ENCODE measurements at regions not wholly inside any gene's neighbourhood (a gene's known extent, or its start where the extent isn't known, plus 50 kb on each side); places are given as distances from the start of the nearest gene placed in this dataset.

DNA sequence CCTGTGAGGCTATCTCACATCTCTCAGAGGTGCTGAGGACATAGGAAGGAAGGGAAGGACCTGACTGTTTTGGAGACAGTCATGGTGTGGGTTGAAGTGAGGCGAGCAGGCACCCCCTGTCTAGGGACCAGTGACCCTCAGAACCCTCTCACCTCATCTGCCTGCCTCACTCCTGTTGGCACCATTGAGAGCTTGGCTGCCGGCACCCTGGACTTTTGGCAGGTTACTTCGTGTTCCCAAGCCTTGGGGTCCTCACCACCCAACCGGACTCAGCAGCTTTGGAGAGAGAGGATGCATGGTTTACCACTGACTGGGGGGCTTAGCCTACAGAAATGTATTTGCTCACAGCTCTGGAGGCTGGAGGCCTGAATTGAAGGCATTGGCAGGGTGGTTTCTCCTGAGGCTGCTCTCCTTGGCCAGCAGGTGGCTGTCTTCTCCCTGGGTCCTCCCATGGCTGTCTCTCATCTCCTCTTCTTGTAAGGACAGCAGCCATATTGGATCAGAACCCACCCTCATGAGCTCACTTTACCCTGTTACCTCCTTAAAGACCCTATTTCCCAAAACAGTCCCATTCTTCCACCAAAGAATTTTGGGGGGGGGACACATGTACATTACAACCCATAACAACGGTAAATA lies 142.0 kb downstream of the TSN start:
- DNase-seq (ENCODE audit: low read depth, low spot score) = no peak

DNA sequence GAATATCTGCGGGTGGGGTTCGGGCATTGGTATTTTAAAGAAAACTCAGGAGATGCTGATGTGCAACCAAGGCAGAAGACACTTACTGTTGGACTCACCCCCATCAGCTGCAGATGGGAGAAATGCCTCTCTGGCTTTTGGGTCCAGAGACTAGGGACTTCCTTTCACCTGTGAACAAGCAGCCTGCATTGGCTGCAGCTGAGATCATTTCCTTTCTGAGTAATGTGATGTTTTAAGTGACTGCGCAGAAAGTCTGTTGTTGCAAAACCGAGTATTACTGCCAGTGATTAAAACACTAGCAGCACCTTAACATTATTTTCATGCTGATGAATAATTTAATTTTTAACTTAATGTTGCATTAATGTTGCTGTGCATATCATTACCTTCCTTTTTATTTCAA lies 143.0 kb downstream of the TSN start:
- DNase-seq (ENCODE audit: low read depth, low spot score) = no peak

DNA sequence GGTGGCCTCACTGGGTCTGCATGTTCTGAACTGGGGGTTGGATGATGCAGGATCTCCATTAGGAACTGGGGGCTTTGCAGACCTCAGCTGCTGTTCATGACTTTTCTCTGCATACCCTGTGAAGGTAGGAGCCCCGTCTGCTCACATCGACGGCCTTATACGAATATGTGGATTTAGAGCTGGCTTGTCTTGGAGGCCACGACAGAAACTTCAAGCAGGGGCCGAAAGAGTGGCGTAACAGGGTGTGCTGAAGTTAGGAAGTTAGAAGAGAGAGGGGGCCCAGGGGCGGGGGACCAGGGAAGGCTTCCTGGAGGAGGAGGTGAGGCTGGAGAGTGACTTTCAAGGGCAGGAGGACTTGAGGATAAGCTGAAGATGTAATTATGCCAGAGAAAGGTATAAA lies 144.9 kb downstream of the TSN start:
- no peak for DNase-seq (ENCODE audit: low read depth, low spot score)

DNA sequence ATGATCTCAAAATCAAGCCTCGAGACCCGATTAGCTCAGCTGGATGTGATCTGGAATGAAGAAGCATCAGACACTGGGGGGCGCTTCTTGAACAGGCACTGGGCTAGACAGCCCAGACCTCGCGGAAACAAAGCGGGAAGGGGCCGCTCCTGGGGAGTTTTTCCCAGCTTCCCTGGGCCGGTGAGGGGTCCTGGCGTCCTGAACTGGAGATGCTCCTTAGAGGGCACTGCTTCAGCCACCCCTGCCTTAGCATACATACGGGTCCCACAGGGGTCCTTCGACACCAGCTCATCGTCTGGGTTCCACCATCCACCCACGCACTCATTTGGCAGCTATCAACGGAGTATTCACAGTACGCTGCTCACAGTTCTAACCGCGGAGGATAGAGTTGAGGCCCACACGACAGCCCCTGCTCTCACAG lies 146.7 kb downstream of the TSN start:
- DNase-seq (ENCODE audit: low read depth, low spot score) = no peak

DNA sequence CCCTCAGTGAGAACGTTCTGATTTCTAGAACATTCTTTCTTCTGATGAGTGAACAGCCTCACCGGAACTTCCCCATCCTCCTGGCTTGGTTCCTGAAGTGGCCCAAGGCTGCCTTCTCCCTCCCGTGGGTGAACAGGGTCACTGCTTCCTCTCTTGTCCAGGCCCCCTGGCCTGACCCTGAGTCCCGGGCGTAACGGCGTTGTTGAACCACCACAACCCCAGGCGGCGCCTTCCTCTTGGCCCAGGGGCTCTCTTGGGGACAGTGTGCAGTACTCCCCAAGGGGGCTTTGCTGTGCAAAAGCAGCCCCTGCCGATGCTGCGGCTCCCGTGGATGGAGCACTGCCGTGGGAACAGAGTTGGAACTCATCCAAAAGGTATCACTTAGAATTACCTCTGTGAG lies 147.2 kb downstream of the TSN start:
- DNase-seq (ENCODE audit: low read depth, low spot score) = no peak

DNA sequence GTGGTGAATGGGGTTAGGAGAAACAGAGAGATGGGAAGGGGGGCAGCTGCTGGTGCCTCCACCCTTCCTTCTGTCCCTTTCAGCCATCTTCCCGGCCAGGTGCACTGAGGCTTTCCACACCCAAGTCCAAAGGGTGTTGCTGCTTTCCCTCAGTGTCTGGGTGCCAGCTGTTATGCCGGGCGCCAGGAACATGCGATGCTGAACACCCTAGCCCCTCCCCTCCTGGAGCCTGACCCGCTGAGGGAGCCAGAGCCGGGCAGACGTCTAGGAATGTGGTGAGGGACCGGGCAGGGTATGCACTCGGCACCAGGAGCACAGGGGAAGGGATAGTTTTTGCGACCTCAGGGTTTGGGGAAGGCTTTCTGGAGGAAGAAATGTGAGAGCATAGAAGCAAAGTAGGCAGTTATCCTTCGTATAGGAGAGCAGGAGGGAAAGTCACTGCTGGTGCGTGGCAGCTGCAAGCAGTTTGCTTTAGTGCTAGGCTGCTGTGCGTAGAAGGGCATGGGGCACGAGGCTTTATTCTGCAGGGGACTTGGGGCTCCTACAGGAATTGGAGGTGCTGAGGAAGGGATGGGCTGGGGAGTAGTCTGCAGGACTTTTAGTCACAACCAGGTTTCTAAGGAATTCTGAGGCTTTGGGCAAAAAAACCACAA lies 147.7 kb downstream of the TSN start:
- DNase-seq (ENCODE audit: low read depth, low spot score) = no peak

DNA sequence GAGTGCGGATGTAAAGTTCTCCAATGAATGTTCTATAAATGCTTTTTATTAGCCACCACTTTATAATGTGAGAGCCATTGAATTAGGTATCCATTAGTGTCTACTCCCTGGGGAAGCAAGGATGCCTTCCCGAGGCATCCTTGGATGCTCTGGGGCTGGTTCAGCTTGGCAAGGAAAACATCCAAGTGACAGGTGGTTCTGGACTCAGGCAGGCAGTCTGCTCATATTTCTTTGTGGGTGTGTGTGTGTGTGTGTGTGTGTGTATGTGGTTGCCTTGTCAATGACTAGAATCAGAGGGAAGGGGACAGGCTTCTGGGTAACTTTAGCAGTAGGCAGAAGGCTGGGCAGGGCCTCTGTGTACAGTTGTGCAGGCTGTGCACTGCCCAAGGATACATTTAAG lies 149.2 kb downstream of the TSN start:
- DNase-seq (ENCODE audit: low read depth, low spot score) = no peak

DNA sequence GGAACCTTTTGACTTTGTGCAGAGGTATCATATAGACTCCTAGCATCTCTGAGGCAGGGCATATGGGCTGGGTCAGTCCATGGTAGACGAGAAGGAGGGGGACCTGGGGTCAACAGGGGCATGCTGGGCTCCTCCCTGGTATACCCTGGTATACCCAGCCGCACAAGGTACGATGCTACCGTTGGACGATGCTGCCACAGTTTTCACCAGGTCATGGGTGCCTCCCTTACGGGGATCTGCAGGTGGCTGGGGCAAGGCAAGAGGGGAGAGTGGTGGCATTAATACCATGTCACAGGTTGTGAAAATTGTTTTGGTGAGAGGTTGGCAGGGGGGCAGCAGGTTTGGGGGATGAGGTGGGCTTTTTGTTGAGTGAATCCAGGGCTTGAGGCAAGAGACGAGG lies 149.8 kb downstream of the TSN start:
- DNase-seq (ENCODE audit: low read depth, low spot score) = no peak

DNA sequence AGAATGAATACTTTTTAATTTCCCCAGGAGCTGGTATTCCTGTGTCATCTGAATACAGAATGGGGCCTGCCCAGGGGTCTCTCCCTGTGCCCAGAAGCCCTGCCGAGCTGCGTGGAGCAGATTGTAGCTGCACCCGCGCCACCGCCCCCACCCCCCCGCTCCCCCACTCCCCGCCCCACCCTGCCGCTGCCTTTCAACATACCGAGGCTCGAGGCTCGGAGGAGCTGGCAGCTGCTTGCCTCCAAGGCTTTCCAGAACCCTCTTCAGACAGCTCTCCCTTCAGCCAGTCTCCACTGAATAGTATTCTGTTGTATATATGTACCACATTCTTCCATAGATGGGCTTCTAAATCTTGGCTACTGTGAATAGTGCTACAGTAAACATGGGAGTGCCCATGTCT lies 150.7 kb downstream of the TSN start:
- no peak for DNase-seq (ENCODE audit: low read depth, low spot score)

DNA sequence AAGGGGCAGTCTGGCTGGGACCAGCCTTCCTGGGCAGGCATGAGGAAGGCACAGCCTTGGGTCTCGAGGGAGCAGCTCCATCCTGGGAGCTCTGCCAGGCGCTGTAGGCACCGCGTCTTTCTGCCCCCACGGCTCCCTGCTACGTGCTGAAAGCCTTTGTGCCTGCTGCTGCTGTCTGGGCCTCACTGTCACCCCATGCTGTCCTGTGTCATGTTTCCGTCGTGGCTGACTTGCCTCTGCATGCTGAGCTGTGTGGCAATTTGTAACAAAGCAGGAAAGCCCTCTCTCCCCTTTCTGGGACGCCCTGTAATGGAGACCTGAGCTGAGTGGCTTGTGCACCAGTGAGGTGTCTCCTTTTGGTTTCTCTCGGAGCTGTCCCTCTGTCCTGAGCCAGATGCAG lies 152.5 kb downstream of the TSN start:
- DNase-seq (ENCODE audit: low read depth, low spot score) = no peak

DNA sequence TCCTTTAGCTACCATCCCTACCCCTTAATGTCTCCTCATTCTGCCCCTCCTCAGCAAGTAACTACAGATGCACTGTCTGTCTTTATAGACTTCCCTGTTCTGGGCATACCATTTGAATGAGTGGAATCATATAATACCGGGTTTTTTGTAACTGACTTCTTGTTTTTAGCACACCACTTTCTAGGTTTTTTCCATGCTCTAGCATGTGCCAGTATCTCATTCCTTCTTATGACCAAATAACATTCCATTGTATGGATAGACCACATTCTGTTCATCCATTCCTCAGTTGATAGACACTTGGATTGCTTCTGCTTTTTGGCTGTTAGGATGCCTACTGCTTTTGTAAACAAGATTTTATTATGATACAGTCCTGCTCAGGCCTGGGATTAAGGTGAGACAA lies 154.7 kb downstream of the TSN start:
- no peak for DNase-seq (ENCODE audit: low read depth, low spot score)

DNA sequence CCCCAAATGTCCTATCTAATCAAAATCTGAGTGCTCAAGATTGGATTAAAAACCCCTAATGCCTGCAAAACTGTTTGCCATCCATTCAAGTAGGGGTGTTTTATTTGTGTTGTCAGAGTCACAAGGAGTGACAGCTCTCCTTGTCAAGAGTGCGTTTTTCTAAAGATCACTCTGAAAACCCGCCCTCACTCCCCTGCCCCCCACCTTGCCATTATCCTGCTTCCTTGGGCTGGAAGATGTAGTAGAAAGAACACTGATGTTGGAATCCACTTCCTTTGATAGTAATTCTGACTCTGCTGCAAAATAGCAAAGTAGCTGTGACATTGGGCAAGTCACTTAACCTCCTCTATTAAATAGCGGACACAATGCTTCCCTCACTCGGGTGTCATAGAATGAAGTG lies 155.6 kb downstream of the TSN start:
- DNase-seq (ENCODE audit: low read depth, low spot score) = no peak

DNA sequence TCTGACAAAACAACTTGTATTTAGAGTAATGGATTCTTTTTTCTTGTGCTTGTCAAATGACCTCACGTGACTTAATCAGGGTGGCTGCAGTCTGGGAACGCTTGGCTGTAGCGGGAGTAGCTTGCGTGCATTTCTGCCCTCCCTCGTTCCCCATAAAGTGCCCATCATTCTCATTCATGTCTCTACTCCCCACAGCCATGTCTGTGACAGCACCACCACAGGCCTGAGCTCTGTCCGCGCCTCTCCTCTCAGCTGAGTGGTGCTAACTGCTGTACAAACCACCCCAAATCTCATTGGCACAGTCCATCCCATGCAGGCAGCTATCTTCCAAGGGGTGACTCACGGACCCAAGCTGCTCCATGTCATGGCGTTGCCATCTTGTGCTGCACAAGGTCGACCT lies 161.7 kb downstream of the TSN start:
- no peak for DNase-seq (ENCODE audit: low read depth, low spot score)

DNA sequence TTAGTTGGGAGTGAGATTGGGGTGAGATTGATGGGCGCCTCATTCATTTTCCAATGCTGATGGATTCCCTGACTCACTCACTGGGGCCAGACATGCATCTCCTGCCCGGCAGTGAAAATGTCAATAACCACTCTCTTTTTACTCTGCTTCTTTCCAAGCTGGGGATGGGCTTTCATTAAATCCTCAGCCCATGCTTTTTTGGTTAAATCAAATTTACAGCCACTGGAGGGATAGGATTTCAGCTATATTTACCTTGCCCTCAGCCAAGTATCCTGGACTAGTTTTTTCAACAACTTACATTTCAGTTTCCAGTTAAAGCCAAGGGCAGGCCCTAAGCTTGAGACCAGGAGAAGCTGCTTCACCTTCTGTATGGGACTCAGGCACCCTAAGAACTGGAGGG lies 162.8 kb downstream of the TSN start:
- DNase-seq (ENCODE audit: low read depth, low spot score) = no peak

DNA sequence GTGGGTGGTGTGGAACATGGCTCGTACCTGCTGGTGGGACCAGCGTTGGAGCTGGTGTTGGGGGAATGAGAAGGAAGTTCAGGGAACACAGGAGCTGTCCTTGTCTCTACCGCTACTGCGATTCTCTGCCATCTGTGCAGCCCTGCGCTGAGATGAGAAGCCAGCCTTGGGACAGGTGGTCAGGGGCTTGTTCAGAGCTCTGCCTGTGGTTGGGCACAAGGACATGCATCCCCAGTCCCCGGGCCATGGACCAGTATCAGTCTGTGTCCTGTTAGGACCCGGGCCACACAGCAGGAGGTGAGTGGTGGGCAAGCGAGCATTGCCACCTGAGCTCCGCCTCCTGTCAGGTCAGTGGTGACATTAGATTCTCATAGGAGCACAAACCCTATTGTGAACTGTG lies 164.4 kb downstream of the TSN start:
- no peak for DNase-seq (ENCODE audit: low read depth, low spot score)

DNA sequence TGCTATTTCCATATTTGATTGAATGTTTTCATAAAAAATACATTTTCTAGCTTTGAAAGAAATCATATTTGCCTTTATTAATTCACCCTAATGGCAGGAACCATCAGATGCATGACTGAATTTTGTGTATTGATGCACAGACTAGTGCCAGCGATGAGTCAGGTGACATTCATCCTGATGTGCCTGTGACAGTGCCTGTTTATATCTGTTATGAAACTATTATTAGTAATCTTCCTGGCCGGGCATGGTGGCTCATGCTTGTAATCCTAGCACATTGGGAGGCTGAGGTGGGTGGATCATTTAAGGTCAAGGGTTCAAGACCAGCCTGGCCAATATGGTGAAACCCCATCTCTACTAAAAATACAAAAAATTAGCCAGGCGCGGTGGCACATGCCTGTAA lies 170.0 kb downstream of the TSN start:
- no peak for DNase-seq (ENCODE audit: low read depth, low spot score)

DNA sequence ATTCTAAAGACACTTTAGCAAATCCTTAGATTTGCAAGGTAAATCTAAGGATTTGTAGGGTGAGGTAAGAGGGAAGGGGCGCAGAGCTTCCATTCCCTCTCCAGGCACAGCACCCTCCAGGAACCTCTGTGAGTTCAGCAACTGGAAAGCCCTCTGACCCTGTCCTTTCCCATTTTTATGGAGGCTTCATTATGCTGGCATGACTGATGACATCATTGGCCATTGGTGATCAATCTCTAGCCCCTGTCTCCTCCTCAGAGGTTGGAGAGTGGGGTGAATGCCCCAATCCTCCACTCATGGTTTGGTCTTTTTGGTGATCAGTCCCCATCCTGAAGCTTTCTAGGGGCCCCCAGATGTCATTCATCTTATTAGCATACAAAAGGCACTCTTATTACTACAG lies 187.8 kb downstream of the TSN start:
- DNase-seq (ENCODE audit: low read depth, low spot score) = no peak

DNA sequence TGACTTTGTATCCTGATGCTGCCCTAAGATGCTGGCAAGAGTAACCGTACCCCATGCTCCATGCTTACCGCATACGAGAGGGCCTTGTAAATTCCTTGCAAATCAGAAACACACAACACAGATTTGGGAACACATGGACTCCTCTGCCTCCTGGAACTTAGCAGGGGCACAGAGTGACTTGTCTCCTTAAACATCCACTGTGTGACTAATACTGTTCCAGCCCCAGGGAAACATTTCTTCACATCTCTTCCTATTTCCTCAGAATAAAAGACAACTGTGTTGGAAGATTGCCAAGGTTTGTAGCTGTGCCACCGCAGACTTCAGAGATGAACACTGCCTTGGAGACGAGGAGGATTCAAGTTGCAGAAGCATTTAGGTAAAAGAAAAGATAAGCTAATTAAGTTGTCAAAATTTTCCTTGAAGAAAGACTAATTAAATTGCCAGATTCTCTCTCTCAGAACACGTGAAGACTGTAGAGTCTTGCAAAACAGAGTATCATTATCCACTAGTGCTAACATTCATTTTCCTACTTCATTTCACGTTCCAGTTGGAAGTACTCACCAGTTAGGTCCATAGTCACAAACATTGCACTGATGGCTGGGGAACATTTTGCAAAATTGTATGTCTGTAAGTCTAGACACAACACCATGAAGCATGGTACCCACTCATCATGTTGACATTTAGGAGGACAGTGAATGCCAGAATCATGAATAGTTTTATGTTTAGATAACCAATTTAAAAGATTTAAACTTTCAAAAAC lies 188.8 kb downstream of the TSN start:
- DNase-seq (ENCODE audit: low read depth, low spot score) = peak; percentile 43

DNA sequence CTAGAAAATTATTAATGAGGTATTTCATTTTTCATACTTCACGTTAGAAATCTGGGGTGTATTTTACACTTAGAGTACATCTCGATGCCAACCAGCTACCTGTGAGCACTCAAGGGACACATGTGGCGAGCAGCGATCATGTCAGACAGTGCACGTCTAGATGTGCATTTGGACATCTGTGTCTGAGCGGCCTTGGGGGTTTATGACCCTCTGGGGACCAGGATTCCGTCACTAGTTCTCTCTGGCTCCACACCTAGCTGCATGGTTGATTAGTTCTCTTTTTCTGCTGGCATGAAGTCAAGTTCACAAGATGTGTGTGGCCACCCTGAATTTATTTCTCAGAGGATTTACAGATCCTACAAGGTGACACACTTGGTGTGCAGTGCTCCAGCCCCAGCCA lies 192.2 kb downstream of the TSN start:
- no peak for DNase-seq (ENCODE audit: low read depth, low spot score)

DNA sequence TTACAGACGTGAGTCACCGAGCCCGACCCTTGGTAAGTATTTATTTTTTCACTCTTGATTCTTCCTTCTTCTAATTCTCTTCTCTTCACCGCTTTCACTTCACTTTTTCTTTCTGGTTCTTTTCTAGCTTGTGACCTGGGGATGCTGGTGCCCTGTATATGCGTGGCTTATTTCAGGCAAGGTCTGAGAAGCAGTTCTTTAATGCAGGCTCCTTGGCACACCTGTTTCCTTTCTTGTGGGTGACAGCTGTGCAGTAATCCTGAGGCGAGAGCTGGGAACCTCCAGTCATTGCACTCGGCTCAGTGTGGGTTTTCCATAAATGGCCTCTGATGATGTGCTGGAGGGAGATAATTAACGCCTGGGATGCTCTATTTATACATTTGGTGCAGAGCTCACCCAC lies 193.8 kb downstream of the TSN start:
- DNase-seq (ENCODE audit: low read depth, low spot score) = no peak

DNA sequence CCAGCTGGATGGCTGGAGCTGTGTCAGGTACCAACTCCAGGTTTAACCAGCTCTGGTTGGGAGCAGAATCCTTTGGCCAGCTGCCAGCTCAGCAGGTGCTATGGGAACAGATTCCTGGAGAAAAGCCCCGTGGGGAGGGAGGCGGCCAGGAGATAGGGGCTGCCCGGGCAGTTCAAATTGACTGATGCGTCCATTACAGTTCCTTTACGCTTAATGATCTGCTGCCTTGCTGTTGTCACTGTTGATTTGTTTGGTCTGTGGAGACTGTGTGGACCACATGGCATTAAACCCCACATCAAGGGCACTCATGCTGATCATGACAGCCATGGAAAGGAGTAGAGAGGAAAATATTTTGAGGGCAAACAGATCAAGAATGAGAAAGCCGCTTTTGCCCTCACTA lies 200.0 kb downstream of the TSN start:
- DNase-seq (ENCODE audit: low read depth, low spot score) = no peak

DNA sequence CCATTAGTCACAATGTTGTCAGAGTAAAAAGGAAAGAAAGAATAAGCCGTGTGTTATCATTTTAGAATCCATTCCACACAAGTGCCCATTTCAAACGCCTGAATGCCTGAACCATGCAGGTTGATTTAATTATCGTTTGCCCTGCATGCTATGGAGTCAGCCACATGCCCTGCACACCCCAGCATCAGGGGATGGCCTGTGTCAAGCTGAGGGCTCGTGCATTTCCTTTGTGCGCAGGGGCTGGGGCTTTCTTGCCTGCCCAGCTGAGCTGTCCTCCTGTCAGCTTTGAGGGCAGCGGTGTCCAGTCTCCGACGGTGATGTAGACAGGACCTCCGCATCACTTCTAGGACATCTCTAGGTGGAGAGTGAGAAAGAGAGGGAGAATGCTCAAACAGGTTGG lies 200.4 kb downstream of the TSN start:
- no peak for DNase-seq (ENCODE audit: low read depth, low spot score)

DNA sequence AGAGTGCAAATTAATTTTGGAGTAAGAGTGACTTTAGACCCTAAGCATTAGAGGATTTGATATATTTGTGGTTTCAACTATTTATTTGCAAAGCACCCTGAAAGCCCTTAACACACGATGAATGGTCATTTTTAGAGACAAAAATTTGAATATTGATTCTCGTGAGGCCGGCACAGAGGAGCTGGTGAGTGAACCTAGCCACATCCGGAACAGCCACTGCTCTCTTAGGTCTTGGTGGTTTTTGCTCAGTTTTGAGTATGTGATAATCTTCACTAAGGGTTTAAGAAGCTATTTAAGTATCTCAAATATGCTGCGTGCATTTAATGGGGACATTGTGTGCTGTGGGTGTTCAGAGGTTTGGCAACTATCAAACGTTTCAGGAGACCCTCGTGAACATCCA lies 204.8 kb downstream of the TSN start:
- no peak for DNase-seq (ENCODE audit: low read depth, low spot score)

Measured in smooth muscle cell of the brain vasculature (primary cell).